ENCODE measurements at regions not wholly inside any gene's neighbourhood (a gene's known extent, or its start where the extent isn't known, plus 50 kb on each side); places are given as distances from the start of the nearest gene placed in this dataset.

GRCh38 chr15:86004061-86004460, 75.6 kb upstream of the AGBL1 start:
- no peak for TF ChIP-seq YY1 (IDR thresholded peaks at IDR 0.05; ENCODE audit: insufficient read depth, insufficient read length)
- no peak for TF ChIP-seq SUZ12 (IDR thresholded peaks at IDR 0.05; ENCODE audit: extremely low read depth, insufficient read depth, insufficient read length)
- no peak for TF ChIP-seq ZNF274 (IDR thresholded peaks at IDR 0.05; ENCODE audit: low read depth, low read length)
- H3K27me3 ChIP-seq (ENCODE audit: insufficient read depth, insufficient read length), result no peaks in the 10 kb centered on the region
- H3K4me3 ChIP-seq (ENCODE audit: insufficient read length, low read depth), result no peak overlapping the region

DNA sequence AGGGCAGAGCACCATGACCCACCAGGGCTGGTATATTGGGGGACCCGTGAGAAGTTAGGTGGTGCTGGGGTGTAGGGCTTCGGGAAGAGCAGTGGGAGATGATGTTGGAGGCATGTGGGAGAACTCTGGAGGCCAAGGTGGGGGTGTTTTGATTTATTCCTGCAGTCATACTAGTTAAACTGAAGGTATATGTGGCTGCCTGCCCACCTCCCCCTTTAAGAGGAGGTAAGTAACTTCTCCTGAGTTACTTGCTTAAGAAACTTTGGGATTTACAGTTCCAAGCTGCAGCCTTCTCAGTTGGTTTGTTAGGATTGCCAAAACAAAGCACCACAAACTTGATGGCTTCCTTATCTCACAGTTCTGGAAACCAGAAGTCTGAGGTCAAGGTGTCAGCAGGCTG, 73.1 kb upstream of the AGBL1 start:
- H3K9ac ChIP-seq (ENCODE audit: insufficient read length, low read depth), result no peak overlapping the region
- H3K4me3 ChIP-seq (ENCODE audit: insufficient read length, low read depth), result no peak overlapping the region
- DNase-seq (ENCODE audit: low read depth, low spot score), result no peak

More at GRCh38 chr15:86004061-86004460, 75.6 kb upstream of the AGBL1 start:
- DNase-seq (ENCODE audit: low read depth, low spot score), result no peak
- H3K4me1 ChIP-seq (ENCODE audit: insufficient read depth, insufficient read length), result no peaks in the 10 kb centered on the region
- no peaks in the 10 kb centered on the region for H3K9me3 ChIP-seq (ENCODE audit: insufficient read depth, low read length)
- H3K9ac ChIP-seq (ENCODE audit: insufficient read length, low read depth), result no peak overlapping the region
- H3K36me3 ChIP-seq (ENCODE audit: insufficient read depth, insufficient read length, low read length), result no peaks in the 10 kb centered on the region

DNA sequence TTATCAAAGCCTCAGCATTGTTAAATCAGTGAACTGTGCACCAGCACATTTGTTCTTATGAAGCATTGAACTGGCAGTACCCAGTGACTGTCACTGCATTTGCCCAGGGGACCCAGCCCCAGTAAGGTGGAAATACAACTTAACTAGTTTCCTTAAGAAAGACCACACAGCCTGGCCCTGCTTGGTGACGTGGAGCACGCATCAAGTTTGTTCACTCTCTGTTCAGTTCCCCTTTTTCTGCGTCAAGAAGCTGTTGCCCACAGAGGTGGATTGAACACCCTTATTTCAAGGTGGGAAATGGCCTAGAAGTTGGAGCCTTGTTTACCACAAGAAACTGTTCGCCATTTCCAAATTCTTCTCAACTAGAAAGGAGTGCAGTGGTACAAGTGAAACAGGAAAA, 69.9 kb upstream of the AGBL1 start:
- no peak for DNase-seq (ENCODE audit: low read depth, low spot score)
- no peaks in the 10 kb centered on the region for H3K27me3 ChIP-seq (ENCODE audit: insufficient read depth, insufficient read length)
- no peaks in the 10 kb centered on the region for H3K4me1 ChIP-seq (ENCODE audit: insufficient read depth, insufficient read length)
- no peak overlapping the region for H3K4me3 ChIP-seq (ENCODE audit: insufficient read length, low read depth)
- TF ChIP-seq YY1 (IDR thresholded peaks at IDR 0.05; ENCODE audit: insufficient read depth, insufficient read length), result no peak
- no peak overlapping the region for H3K9ac ChIP-seq (ENCODE audit: insufficient read length, low read depth)
- no peaks in the 10 kb centered on the region for H3K9me3 ChIP-seq (ENCODE audit: insufficient read depth, low read length)
- H3K36me3 ChIP-seq (ENCODE audit: insufficient read depth, insufficient read length, low read length), result no peaks in the 10 kb centered on the region

More for the DNA sequence above, 73.1 kb upstream of the AGBL1 start:
- Histone ChIP-seq H3K4me1 (ENCODE audit: insufficient read depth, insufficient read length) (no peaks in the 10 kb centered on the region), H3K36me3 (ENCODE audit: insufficient read depth, insufficient read length, low read length) (no peaks in the 10 kb centered on the region), H3K9me3 (ENCODE audit: insufficient read depth, low read length) (no peaks in the 10 kb centered on the region), H3K27me3 (ENCODE audit: insufficient read depth, insufficient read length) (no peaks in the 10 kb centered on the region)
- no peak for TF ChIP-seq SUZ12 (IDR thresholded peaks at IDR 0.05; ENCODE audit: extremely low read depth, insufficient read depth, insufficient read length)
- TF ChIP-seq YY1 (IDR thresholded peaks at IDR 0.05; ENCODE audit: insufficient read depth, insufficient read length), result no peak
- TF ChIP-seq ZNF274 (IDR thresholded peaks at IDR 0.05; ENCODE audit: low read depth, low read length), result no peak

DNA sequence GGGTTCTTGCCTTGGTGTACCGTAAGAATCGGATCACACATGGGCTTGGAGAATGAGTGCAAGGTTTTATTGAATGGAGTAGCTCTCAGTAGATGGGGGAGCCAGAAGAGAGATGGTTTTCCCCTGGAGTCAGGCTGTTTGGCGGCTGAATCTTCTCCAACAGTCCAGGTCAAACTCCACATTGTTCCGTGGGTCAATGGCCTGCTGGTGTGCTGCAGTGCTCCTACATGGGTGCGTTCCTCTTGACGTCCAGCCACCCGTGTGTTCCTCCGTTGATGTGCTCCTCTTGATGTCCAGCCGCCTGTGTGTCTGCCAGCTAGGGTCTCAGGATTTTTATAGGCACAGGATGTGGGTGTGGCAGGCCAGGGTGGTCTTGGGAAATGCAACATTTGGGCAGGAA, 69.3 kb upstream of the AGBL1 start:
- no peaks in the 10 kb centered on the region for H3K4me1 ChIP-seq (ENCODE audit: insufficient read depth, insufficient read length)
- H3K36me3 ChIP-seq (ENCODE audit: insufficient read depth, insufficient read length, low read length), result no peaks in the 10 kb centered on the region
- no peaks in the 10 kb centered on the region for H3K27me3 ChIP-seq (ENCODE audit: insufficient read depth, insufficient read length)
- no peak overlapping the region for H3K9ac ChIP-seq (ENCODE audit: insufficient read length, low read depth)
- no peaks in the 10 kb centered on the region for H3K9me3 ChIP-seq (ENCODE audit: insufficient read depth, low read length)
- H3K4me3 ChIP-seq (ENCODE audit: insufficient read length, low read depth), result no peak overlapping the region
- TF ChIP-seq ZNF274 (IDR thresholded peaks at IDR 0.05; ENCODE audit: low read depth, low read length) (no peak), YY1 (IDR thresholded peaks at IDR 0.05; ENCODE audit: insufficient read depth, insufficient read length) (no peak), SUZ12 (IDR thresholded peaks at IDR 0.05; ENCODE audit: extremely low read depth, insufficient read depth, insufficient read length) (no peak)
- no peak for DNase-seq (ENCODE audit: low read depth, low spot score)

DNA sequence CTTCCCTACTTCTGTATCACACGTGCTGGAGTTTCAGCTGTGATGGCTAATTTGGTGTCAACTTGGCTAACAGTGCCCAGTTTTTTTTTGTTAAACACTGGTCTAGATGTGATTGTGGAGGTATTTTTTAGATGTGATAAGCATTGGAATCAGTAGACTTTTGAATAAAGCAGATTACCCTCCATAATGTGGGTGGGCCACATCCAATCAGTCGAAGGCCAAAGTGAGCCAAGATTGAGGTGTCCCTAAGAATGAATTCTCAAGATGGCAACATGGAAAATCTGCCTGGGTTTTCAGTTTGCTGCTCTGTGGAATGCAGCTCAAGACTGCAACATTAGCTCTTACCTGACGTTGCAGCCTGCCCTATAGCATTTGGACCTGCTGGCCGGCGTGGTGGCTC, 68.8 kb upstream of the AGBL1 start:
- H3K9me3 ChIP-seq (ENCODE audit: insufficient read depth, low read length), result no peaks in the 10 kb centered on the region
- H3K4me1 ChIP-seq (ENCODE audit: insufficient read depth, insufficient read length), result no peaks in the 10 kb centered on the region
- no peak overlapping the region for H3K4me3 ChIP-seq (ENCODE audit: insufficient read length, low read depth)
- no peaks in the 10 kb centered on the region for H3K36me3 ChIP-seq (ENCODE audit: insufficient read depth, insufficient read length, low read length)
- TF ChIP-seq ZNF274 (IDR thresholded peaks at IDR 0.05; ENCODE audit: low read depth, low read length), result no peak
- no peak for TF ChIP-seq YY1 (IDR thresholded peaks at IDR 0.05; ENCODE audit: insufficient read depth, insufficient read length)
- no peak for TF ChIP-seq SUZ12 (IDR thresholded peaks at IDR 0.05; ENCODE audit: extremely low read depth, insufficient read depth, insufficient read length)
- no peak for DNase-seq (ENCODE audit: low read depth, low spot score)
- H3K27me3 ChIP-seq (ENCODE audit: insufficient read depth, insufficient read length), result no peaks in the 10 kb centered on the region
- no peak overlapping the region for H3K9ac ChIP-seq (ENCODE audit: insufficient read length, low read depth)

GRCh38 chr15:86014016-86014415, 65.7 kb upstream of the AGBL1 start:
- no peak for DNase-seq (ENCODE audit: low read depth, low spot score)
- TF ChIP-seq SUZ12 (IDR thresholded peaks at IDR 0.05; ENCODE audit: extremely low read depth, insufficient read depth, insufficient read length), result no peak
- TF ChIP-seq ZNF274 (IDR thresholded peaks at IDR 0.05; ENCODE audit: low read depth, low read length), result no peak
- TF ChIP-seq YY1 (IDR thresholded peaks at IDR 0.05; ENCODE audit: insufficient read depth, insufficient read length), result no peak
- no peaks in the 10 kb centered on the region for H3K9me3 ChIP-seq (ENCODE audit: insufficient read depth, low read length)
- no peak overlapping the region for H3K4me3 ChIP-seq (ENCODE audit: insufficient read length, low read depth)
- no peaks in the 10 kb centered on the region for H3K36me3 ChIP-seq (ENCODE audit: insufficient read depth, insufficient read length, low read length)
- no peaks in the 10 kb centered on the region for H3K27me3 ChIP-seq (ENCODE audit: insufficient read depth, insufficient read length)
- no peaks in the 10 kb centered on the region for H3K4me1 ChIP-seq (ENCODE audit: insufficient read depth, insufficient read length)
- no peak overlapping the region for H3K9ac ChIP-seq (ENCODE audit: insufficient read length, low read depth)

- no peak overlapping the region for H3K9ac ChIP-seq (ENCODE audit: insufficient read length, low read depth)
- no peaks in the 10 kb centered on the region for H3K36me3 ChIP-seq (ENCODE audit: insufficient read depth, insufficient read length, low read length)
- no peak for DNase-seq (ENCODE audit: low read depth, low spot score)
- H3K4me3 ChIP-seq (ENCODE audit: insufficient read length, low read depth), result no peak overlapping the region
- no peaks in the 10 kb centered on the region for H3K9me3 ChIP-seq (ENCODE audit: insufficient read depth, low read length)
- no peaks in the 10 kb centered on the region for H3K27me3 ChIP-seq (ENCODE audit: insufficient read depth, insufficient read length)
- no peaks in the 10 kb centered on the region for H3K4me1 ChIP-seq (ENCODE audit: insufficient read depth, insufficient read length)
- no peak for TF ChIP-seq SUZ12 (IDR thresholded peaks at IDR 0.05; ENCODE audit: extremely low read depth, insufficient read depth, insufficient read length)
- TF ChIP-seq YY1 (IDR thresholded peaks at IDR 0.05; ENCODE audit: insufficient read depth, insufficient read length), result no peak
- TF ChIP-seq ZNF274 (IDR thresholded peaks at IDR 0.05; ENCODE audit: low read depth, low read length), result no peak
Observed at GRCh38 chr15:86016750-86017149, 62.9 kb upstream of the AGBL1 start.

DNA sequence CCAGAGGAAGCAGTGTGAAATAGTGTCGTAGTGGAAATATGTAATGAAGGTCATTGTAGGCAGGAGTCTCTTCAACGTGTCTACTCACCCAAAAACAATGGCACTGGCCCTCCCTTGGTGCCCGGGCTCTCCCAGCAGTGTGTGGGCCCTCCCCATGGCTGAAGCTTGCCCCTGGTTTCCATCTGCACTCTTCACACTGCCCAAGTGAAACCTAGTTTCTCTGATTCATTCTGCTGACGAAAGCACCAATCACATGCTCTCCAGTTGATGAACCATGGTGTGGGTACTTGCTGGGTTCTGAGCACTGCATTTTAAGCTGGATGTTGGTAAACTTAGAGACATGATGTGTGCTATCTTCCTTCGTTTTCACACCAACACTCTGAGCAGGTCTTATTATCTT, 61.0 kb upstream of the AGBL1 start:
- Histone ChIP-seq H3K4me3 (ENCODE audit: insufficient read length, low read depth) (no peak overlapping the region), H3K36me3 (ENCODE audit: insufficient read depth, insufficient read length, low read length) (no peaks in the 10 kb centered on the region), H3K4me1 (ENCODE audit: insufficient read depth, insufficient read length) (no peaks in the 10 kb centered on the region), H3K9me3 (ENCODE audit: insufficient read depth, low read length) (no peaks in the 10 kb centered on the region), H3K27me3 (ENCODE audit: insufficient read depth, insufficient read length) (no peaks in the 10 kb centered on the region), H3K9ac (ENCODE audit: insufficient read length, low read depth) (no peak overlapping the region)
- no peak for DNase-seq (ENCODE audit: low read depth, low spot score)
- TF ChIP-seq SUZ12 (IDR thresholded peaks at IDR 0.05; ENCODE audit: extremely low read depth, insufficient read depth, insufficient read length) (no peak), ZNF274 (IDR thresholded peaks at IDR 0.05; ENCODE audit: low read depth, low read length) (no peak), YY1 (IDR thresholded peaks at IDR 0.05; ENCODE audit: insufficient read depth, insufficient read length) (no peak)
